ENCODE measurements at regions not wholly inside any gene's neighbourhood (a gene's known extent, or its start where the extent isn't known, plus 50 kb on each side); places are given as distances from the start of the nearest gene placed in this dataset.
"Not testable (repeated sequence)": the region's sequence is repeated elsewhere in the genome, so short reads cannot be mapped to it uniquely, and the experiment has no call there.

- intact Hi-C loops (cut with micrococcal nuclease; ENCODE audit: unreplicated experiment), result not testable (repeated sequence)
These were observed 94.5 kb upstream of the SPATA31A3 start for GRCh38 chr9:67086862-67087261.

GRCh38 chr9:67066140-67066539, 73.8 kb upstream of the SPATA31A3 start:
- H4K20me1 ChIP-seq (ENCODE audit: insufficient read depth); H3K9me3 ChIP-seq (ENCODE audit: insufficient read depth, low read depth); H3K4me1 ChIP-seq (replicated peaks; ENCODE audit: insufficient read depth); intact Hi-C loops (cut with micrococcal nuclease; ENCODE audit: unreplicated experiment); POLR2A ChIA-PET (ENCODE audit: unreplicated experiment); H3K79me2 ChIP-seq (ENCODE audit: low read depth); H3K36me3 ChIP-seq (ENCODE audit: low read depth); DNase-seq; H3F3A ChIP-seq (ENCODE audit: insufficient read depth, low read depth); BruUV-seq (replicated peaks); H3K9me2 ChIP-seq (ENCODE audit: insufficient read depth); H3K4me2 ChIP-seq; CTCF ChIA-PET; H3K27me3 ChIP-seq (ENCODE audit: insufficient read depth, low read depth); H3K4me3 ChIP-seq; H3K27ac ChIP-seq; H2AFZ ChIP-seq: not testable (repeated sequence)

More at GRCh38 chr9:67086862-67087261, 94.5 kb upstream of the SPATA31A3 start:
- H4K20me1 ChIP-seq (ENCODE audit: insufficient read depth); CTCF ChIA-PET; DNase-seq; H3K79me2 ChIP-seq (ENCODE audit: low read depth); H3K9me3 ChIP-seq (ENCODE audit: insufficient read depth, low read depth); H3K27ac ChIP-seq; H3K4me1 ChIP-seq (replicated peaks; ENCODE audit: insufficient read depth); H3F3A ChIP-seq (ENCODE audit: insufficient read depth, low read depth); H3K4me2 ChIP-seq; H3K9me2 ChIP-seq (ENCODE audit: insufficient read depth); H2AFZ ChIP-seq; H3K4me3 ChIP-seq; H3K36me3 ChIP-seq (ENCODE audit: low read depth); H3K27me3 ChIP-seq (ENCODE audit: insufficient read depth, low read depth); POLR2A ChIA-PET (ENCODE audit: unreplicated experiment); BruUV-seq (replicated peaks): not testable (repeated sequence)

GRCh38 chr9:67058898-67059715, 66.8 kb upstream of the SPATA31A3 start:
- H3K27ac ChIP-seq; H4K20me1 ChIP-seq (ENCODE audit: insufficient read depth); H2AFZ ChIP-seq; BruUV-seq (replicated peaks); H3K9me3 ChIP-seq (ENCODE audit: insufficient read depth, low read depth); H3K79me2 ChIP-seq (ENCODE audit: low read depth); H3K9me2 ChIP-seq (ENCODE audit: insufficient read depth); H3K4me3 ChIP-seq; H3K27me3 ChIP-seq (ENCODE audit: insufficient read depth, low read depth); H3K4me1 ChIP-seq (replicated peaks; ENCODE audit: insufficient read depth); H3F3A ChIP-seq (ENCODE audit: insufficient read depth, low read depth); intact Hi-C loops (cut with micrococcal nuclease; ENCODE audit: unreplicated experiment); H3K36me3 ChIP-seq (ENCODE audit: low read depth); POLR2A ChIA-PET (ENCODE audit: unreplicated experiment); H3K4me2 ChIP-seq; CTCF ChIA-PET: not testable (repeated sequence)
- DNase-seq, result peak in 1 of 2 experiments; percentile 6
